ENCODE measurements at regions not wholly inside any gene's neighbourhood (a gene's known extent, or its start where the extent isn't known, plus 50 kb on each side); places are given as distances from the start of the nearest gene placed in this dataset.
"Not testable (repeated sequence)": the region's sequence is repeated elsewhere in the genome, so short reads cannot be mapped to it uniquely, and the experiment has no call there.

DNA sequence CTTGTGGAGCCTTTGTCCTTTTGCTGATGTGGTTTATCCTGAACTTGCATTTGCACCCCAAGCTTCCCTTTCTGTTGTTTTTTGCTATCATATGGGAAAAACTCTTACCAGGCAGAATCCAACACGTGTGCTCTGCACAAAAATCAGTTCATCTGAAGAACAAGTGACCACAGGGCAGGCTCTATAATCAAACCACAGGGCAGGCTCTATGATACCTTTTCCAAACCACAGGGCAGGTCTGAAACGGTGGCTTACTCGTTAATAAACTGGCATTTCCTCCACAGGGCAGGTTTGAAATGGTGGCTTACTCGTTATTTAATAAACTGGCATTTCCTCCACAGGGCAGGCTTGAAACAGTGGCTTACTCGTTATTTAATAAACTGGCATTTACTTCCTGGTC lies 51.7 kb upstream of the LPCAT1 start:
- not testable (repeated sequence) for DNase-seq

DNA sequence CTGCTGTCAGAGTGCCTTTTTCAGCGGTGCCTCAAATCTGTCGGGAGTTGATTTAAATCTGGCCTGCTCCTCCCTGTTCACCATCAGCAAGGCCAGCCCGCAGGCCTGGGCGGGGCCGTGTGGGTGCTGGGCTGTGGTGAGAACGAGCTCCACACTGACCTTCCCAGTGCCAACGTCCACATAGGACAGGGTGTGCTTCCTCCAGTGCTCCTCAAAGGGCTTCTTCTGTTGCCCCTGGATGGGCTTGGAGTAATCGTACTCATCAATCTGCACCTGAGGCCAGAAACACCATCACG lies 50.2 kb upstream of the LPCAT1 start:
- not testable (repeated sequence) for DNase-seq

DNA sequence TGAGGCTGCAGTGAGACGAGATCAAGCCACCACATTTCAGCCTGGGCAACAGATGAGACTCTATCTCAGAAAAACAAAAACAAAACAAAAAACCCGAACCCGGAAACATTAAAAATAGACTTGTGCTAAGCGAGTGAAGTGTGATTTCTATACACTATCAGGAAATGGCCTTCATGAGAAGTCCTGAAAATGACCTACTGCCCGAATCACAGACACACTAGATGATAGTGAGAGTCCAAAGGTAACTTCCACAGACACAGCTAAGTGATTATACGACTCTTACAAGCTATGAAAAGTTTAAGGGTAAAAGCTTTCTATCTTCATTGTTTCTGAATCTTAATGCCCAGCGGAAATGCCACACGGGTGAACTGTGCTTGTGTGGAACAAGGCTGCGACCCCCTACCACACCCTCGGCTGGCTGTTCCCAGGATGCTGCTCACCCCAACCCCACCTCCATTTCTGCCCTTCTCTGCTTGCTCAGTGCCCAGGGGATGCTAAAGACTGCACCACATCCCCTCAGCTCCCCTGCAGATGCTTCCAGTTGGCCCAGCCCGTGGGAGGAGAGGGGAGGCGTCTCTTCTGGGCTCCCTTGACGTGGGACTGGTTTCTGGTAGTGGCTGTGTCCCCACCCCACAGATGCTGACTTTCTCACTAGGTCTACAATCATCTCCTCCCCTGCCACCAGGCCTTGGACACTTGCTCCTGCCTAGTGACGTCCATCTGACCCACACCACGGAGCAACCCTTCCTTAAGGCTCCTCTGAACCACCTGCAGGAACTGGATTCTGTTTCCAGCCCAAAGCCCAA lies 49.7 kb upstream of the LPCAT1 start:
- DNase-seq, result not testable (repeated sequence)
